Fibroblast of villous mesenchyme (primary cell): ENCODE measurements at regions not wholly inside any gene's neighbourhood (a gene's known extent, or its start where the extent isn't known, plus 50 kb on each side); places are given as distances from the start of the nearest gene placed in this dataset.

Experiments
- DNase-seq: peaks from one replicate; pipeline ENCODE4 v3.0.0-alpha.2; 2010; ENCODE audit warnings: low read depth
- H3K4me3 ChIP-seq: 2 replicates; pipeline ENCODE4 v1.5.1; 2011; ENCODE audit warnings: low read depth, mild to moderate bottlenecking, low read length
- TF ChIP-seq, protein P1 (sequence below): IDR thresholded peaks from 2 replicates; pipeline ENCODE4 v1.5.1; 2012; ENCODE audit warnings: low read depth, mild to moderate bottlenecking, low read length; ENCODE audit not compliant: insufficient read depth

DNA sequence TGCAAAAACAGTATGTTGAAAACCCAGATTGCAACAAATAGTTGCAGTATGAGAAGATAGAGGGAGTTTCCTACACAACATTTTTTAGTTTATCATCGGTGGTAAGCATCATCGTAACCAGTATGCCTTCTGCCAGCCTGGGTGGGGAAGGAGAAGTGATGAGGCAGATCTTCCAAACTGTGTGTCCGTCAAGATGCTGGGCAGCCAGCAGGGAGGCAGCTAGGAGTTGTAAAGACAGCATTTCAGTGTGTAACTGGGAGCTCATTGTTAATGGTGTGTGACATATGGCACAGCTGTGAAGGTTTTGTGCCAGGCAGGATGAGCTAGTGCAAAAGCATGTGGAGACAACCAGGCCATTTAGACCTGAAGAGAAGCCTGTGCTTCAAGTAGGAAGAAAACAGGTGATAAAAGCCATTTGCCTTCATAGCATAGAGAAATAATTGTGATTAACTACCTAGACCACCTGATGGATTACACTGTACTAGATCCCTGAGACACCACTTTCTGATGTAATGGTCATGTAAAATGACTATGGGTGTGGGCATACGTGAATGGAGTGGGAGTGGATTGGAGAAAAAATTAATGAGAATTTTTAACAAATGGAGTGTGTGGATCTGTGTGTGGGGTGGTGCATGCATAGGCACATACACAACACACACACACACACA, 347.0 kb upstream of the ADAMTSL1 start:
- TF ChIP-seq, protein P1, sequence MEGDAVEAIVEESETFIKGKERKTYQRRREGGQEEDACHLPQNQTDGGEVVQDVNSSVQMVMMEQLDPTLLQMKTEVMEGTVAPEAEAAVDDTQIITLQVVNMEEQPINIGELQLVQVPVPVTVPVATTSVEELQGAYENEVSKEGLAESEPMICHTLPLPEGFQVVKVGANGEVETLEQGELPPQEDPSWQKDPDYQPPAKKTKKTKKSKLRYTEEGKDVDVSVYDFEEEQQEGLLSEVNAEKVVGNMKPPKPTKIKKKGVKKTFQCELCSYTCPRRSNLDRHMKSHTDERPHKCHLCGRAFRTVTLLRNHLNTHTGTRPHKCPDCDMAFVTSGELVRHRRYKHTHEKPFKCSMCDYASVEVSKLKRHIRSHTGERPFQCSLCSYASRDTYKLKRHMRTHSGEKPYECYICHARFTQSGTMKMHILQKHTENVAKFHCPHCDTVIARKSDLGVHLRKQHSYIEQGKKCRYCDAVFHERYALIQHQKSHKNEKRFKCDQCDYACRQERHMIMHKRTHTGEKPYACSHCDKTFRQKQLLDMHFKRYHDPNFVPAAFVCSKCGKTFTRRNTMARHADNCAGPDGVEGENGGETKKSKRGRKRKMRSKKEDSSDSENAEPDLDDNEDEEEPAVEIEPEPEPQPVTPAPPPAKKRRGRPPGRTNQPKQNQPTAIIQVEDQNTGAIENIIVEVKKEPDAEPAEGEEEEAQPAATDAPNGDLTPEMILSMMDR, result no peak
- peak; percentile 1 for DNase-seq
- H3K4me3 ChIP-seq, result no peak overlapping the region

DNA sequence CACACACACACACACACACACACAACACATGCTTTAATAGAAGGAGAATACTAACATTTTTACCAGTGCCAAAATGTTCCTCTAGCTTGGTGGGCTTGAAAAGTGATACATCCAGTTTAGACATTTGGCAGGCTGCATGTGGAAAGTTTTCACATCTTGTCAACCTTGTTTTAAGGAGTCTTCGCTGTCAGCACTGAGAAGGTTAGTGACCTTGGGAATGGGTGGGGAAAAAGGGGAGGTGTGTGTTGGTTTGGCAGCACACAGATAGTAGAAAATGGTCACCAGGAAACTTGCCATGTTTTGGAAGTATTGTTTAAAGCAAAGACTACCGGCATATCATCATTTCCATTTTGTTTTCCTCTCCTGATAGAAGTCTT, 346.5 kb upstream of the ADAMTSL1 start:
- DNase-seq, result no peak
- no peak overlapping the region for H3K4me3 ChIP-seq
- TF ChIP-seq, protein P1, result no peak

DNA sequence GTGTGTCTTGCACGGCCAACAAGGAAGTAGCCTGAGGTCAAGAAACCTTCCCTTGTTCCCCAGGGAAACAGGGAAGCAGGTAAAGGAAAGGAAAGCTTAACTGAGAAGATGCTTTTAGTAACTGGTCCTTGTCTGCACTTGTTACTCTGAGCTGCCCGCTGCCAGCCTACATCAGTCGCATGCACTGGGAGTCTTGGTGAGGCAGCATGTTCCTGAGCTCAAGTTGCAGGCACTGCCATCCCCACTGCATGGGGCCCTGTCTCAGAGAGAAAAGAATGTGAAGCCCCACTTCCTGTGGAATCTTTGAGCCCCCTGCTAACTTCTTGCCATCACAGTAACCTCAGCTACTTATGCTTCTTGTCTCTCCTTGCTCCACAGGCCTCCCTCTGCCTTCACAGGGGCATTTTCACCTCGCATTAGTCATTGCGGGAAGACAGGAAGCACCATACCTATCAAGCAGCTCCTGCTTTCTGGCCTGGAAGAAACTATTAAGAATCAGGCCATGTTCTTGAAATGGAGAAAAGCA, 344.1 kb upstream of the ADAMTSL1 start:
- TF ChIP-seq, protein P1, result no peak
- H3K4me3 ChIP-seq, result no peak overlapping the region
- DNase-seq, result no peak

GRCh38 chr9:18136354-18136994, 337.5 kb upstream of the ADAMTSL1 start:
- no peak overlapping the region for H3K4me3 ChIP-seq
- TF ChIP-seq, protein P1, result no peak
- no peak for DNase-seq

GRCh38 chr9:18137815-18138214, 336.1 kb upstream of the ADAMTSL1 start:
- H3K4me3 ChIP-seq, result no peak overlapping the region
- TF ChIP-seq, protein P1, result no peak
- no peak for DNase-seq

DNA sequence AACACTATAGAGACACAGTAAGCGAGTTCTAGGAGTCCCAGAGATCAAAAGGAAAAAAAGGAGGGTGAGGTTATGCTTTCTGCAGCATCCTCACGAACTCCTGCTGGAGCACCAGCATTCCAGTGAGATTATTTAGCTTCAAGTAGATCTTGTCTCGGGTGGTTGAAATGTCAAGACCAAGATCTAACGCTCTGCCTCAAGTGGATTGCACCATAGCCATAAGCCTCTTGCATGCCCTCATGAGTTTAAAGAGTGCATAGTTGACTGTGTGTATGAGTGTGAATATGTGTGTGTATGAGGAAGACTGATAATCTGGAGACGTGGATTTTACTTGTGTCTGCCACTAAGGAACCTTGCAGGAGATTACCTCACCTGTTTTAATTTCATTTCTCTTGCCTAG, 335.3 kb upstream of the ADAMTSL1 start:
- TF ChIP-seq, protein P1, result no peak
- DNase-seq, result no peak
- H3K4me3 ChIP-seq, result no peak overlapping the region
